ENCODE measurements at regions not wholly inside any gene's neighbourhood (a gene's known extent, or its start where the extent isn't known, plus 50 kb on each side); places are given as distances from the start of the nearest gene placed in this dataset.

DNA sequence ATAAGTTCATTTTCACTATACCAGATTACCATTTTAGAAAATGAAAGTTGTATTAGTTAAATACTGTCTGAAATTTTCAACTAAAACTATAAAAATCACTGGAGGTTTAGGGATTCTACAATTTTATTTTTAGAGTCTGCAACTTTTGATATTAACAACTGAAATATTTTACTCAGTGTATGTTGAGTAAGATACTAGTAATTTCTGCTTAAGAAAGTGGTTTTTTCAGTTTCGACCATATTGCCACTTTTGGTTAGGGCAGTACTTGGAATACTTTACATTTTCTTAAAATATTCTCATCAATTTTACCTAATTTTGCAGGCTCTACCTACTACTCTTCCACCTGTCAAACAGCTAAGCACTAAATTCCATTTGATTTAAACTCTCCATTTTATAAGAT is 59.6 kb downstream of the KCNRG start:
- H3K27me3 ChIP-seq (replicated peaks; ENCODE audit: insufficient read depth, low read depth, low read length, poor library complexity) = no peaks in the 10 kb centered on the region
- no peaks in the 10 kb centered on the region for H3K9me3 ChIP-seq (ENCODE audit: low read depth, low read length, poor library complexity, severe bottlenecking)
- H3K4me1 ChIP-seq (ENCODE audit: insufficient read depth, low read length, poor library complexity, severe bottlenecking) = peaks cover 63% of the 10 kb centered on the region
- BruUV-seq (replicated peaks) = no TSS peak
- CTCF ChIA-PET = no interaction called here
- no peak for DNase-seq (ENCODE audit: low spot score)
- H3K4me3 ChIP-seq (ENCODE audit: low read depth, low read length, poor library complexity, severe bottlenecking) = no peak overlapping the region
- intact Hi-C loops (cut with micrococcal nuclease; ENCODE audit: unreplicated experiment) = no loop called here
- POLR2A ChIA-PET (ENCODE audit: low non-redundant PET) = no interaction called here
- H3K27ac ChIP-seq (ENCODE audit: low read depth, low read length, poor library complexity, severe bottlenecking) = no peak overlapping the region
- H3K36me3 ChIP-seq (ENCODE audit: insufficient read depth, low read length, poor library complexity, severe bottlenecking) = peaks cover 29% of the 10 kb centered on the region
- TF ChIP-seq EZH2 (IDR thresholded peaks at IDR 0.05; ENCODE audit: borderline replicate concordance, low read depth, low read length, poor library complexity, severe bottlenecking) = no peak
- TF ChIP-seq, protein P1, sequence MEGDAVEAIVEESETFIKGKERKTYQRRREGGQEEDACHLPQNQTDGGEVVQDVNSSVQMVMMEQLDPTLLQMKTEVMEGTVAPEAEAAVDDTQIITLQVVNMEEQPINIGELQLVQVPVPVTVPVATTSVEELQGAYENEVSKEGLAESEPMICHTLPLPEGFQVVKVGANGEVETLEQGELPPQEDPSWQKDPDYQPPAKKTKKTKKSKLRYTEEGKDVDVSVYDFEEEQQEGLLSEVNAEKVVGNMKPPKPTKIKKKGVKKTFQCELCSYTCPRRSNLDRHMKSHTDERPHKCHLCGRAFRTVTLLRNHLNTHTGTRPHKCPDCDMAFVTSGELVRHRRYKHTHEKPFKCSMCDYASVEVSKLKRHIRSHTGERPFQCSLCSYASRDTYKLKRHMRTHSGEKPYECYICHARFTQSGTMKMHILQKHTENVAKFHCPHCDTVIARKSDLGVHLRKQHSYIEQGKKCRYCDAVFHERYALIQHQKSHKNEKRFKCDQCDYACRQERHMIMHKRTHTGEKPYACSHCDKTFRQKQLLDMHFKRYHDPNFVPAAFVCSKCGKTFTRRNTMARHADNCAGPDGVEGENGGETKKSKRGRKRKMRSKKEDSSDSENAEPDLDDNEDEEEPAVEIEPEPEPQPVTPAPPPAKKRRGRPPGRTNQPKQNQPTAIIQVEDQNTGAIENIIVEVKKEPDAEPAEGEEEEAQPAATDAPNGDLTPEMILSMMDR (conservative IDR thresholded peaks at IDR 0.05; ENCODE audit: low read depth, low read length) = no peak

DNA sequence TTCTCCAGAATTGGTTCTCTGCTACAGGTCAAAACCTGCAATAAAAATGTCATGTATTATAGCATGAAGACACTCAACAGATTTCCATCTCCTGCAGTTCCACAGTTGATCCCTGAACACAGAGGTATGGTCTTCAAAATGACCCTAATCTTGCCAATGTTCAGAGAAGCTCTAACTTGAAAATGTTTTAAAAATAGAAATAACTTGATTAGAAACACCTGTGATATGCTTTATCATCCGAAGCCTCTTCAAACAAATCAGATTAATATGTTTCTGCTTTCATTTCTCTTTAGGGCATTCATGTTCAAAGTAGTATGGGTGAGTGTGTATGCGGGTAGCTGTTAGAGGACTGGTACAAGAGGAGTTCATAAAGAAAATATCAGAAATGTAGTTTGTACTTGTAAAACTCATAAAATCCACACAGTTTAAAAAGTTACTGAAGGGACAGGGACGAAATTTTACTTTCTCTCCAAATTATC is 60.4 kb downstream of the KCNRG start:
- ChIA-PET POLR2A (ENCODE audit: low non-redundant PET) (no interaction called here), CTCF (no interaction called here)
- H3K27ac ChIP-seq (ENCODE audit: low read depth, low read length, poor library complexity, severe bottlenecking) = no peak overlapping the region
- BruUV-seq (replicated peaks) = no TSS peak
- H3K4me1 ChIP-seq (ENCODE audit: insufficient read depth, low read length, poor library complexity, severe bottlenecking) = peaks cover 59% of the 10 kb centered on the region
- DNase-seq (ENCODE audit: low spot score) = no peak
- no peaks in the 10 kb centered on the region for H3K27me3 ChIP-seq (replicated peaks; ENCODE audit: insufficient read depth, low read depth, low read length, poor library complexity)
- H3K36me3 ChIP-seq (ENCODE audit: insufficient read depth, low read length, poor library complexity, severe bottlenecking) = peaks cover 21% of the 10 kb centered on the region
- TF ChIP-seq EZH2 (IDR thresholded peaks at IDR 0.05; ENCODE audit: borderline replicate concordance, low read depth, low read length, poor library complexity, severe bottlenecking) = no peak
- TF ChIP-seq, protein P1 (conservative IDR thresholded peaks at IDR 0.05; ENCODE audit: low read depth, low read length) = no peak
- intact Hi-C loops (cut with micrococcal nuclease; ENCODE audit: unreplicated experiment) = no loop called here
- no peak overlapping the region for H3K4me3 ChIP-seq (ENCODE audit: low read depth, low read length, poor library complexity, severe bottlenecking)
- no peaks in the 10 kb centered on the region for H3K9me3 ChIP-seq (ENCODE audit: low read depth, low read length, poor library complexity, severe bottlenecking)

DNA sequence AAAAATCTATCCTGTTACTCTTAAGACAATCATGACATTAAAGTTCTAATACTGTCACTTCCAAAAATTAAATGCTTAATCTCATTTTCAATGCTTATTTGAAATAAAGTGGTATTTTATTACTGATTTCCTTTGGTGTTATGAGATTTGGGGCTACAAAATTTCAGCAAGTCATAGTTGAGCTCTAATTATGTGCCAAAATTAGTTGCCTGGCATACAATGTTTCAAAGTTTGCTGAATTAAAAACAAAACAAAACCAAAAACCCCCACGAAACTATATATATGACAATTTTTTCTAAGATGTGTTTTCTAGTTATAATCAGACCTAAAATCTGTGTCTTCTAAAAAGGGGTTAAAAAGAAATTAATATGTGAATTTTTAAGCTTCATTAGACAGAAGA is 62.2 kb downstream of the KCNRG start:
- ChIA-PET CTCF (no interaction called here), POLR2A (ENCODE audit: low non-redundant PET) (no interaction called here)
- no peaks in the 10 kb centered on the region for H3K9me3 ChIP-seq (ENCODE audit: low read depth, low read length, poor library complexity, severe bottlenecking)
- TF ChIP-seq, protein P1 (conservative IDR thresholded peaks at IDR 0.05; ENCODE audit: low read depth, low read length) = no peak
- TF ChIP-seq EZH2 (IDR thresholded peaks at IDR 0.05; ENCODE audit: borderline replicate concordance, low read depth, low read length, poor library complexity, severe bottlenecking) = no peak
- DNase-seq (ENCODE audit: low spot score) = no peak
- H3K4me3 ChIP-seq (ENCODE audit: low read depth, low read length, poor library complexity, severe bottlenecking) = no peak overlapping the region
- H3K36me3 ChIP-seq (ENCODE audit: insufficient read depth, low read length, poor library complexity, severe bottlenecking) = peaks cover 13% of the 10 kb centered on the region
- intact Hi-C loops (cut with micrococcal nuclease; ENCODE audit: unreplicated experiment) = no loop called here
- no peak overlapping the region for H3K27ac ChIP-seq (ENCODE audit: low read depth, low read length, poor library complexity, severe bottlenecking)
- no TSS peak for BruUV-seq (replicated peaks)
- H3K27me3 ChIP-seq (replicated peaks; ENCODE audit: insufficient read depth, low read depth, low read length, poor library complexity) = no peaks in the 10 kb centered on the region
- peaks cover 45% of the 10 kb centered on the region for H3K4me1 ChIP-seq (ENCODE audit: insufficient read depth, low read length, poor library complexity, severe bottlenecking)
